NT2/D1 (cell line): ENCODE measurements at regions not wholly inside any gene's neighbourhood (a gene's known extent, or its start where the extent isn't known, plus 50 kb on each side); places are given as distances from the start of the nearest gene placed in this dataset.

ENCODE experiments used
- SUZ12 ChIP-seq: IDR thresholded peaks from 2 replicates; pipeline ENCODE4 v1.6.1; 2011; ENCODE audit not compliant: insufficient read length, insufficient read depth; ENCODE audit errors: extremely low read depth
- YY1 ChIP-seq: IDR thresholded peaks from 2 replicates; pipeline ENCODE4 v1.6.1; 2011; ENCODE audit not compliant: insufficient read length, insufficient read depth
- ZNF274 ChIP-seq: IDR thresholded peaks from 2 replicates; pipeline ENCODE4 v1.6.1; 2011; ENCODE audit warnings: mild to moderate bottlenecking, low read depth, low read length

- TF ChIP-seq YY1, result no peak
- no peak for TF ChIP-seq ZNF274
- no peak for TF ChIP-seq SUZ12
Measured at GRCh38 chr3:111326144-111326995, 215.6 kb upstream of the CD96 start.
